Stomach (tissue), 8 donors: ENCODE measurements at regions not wholly inside any gene's neighbourhood (a gene's known extent, or its start where the extent isn't known, plus 50 kb on each side); places are given as distances from the start of the nearest gene placed in this dataset.

Experiments
- DNase-seq, 2 donors: peaks; one replicate each; pipeline versions ENCODE4 v3.0.0 to v3.0.0-alpha.2; 2013 to 2019
- H3K27ac ChIP-seq, 5 donors: fragments of 200-600 bp in 4 of 5; sonication (generic) in 4 of 5; one replicate each; pipeline ENCODE4 v1.5.1; 2013 to 2019; ENCODE audit warnings: mild to moderate bottlenecking in 1 of 5, moderate library complexity in 1 of 5
- H3K27me3 ChIP-seq, 3 donors: fragments of 200-600 bp; sonication (generic); one replicate each; pipeline ENCODE4 v1.5.1; 2017 to 2019; ENCODE audit warnings: mixed run types in 1 of 3
- H3K36me3 ChIP-seq, 4 donors: fragments of 200-600 bp; sonication (generic); 1 replicate in 3 of 4; 2 replicates in 1 of 4; pipeline ENCODE4 v1.5.1; 2016 to 2019
- H3K4me1 ChIP-seq, 4 donors: fragments of 200-600 bp; sonication (generic); one replicate each; pipeline ENCODE4 v1.5.1; 2016 to 2019
- H3K4me3 ChIP-seq, 4 donors: fragments of 200-600 bp; sonication (generic) in 3 of 4; one replicate each; pipeline ENCODE4 v1.5.1; 2016 to 2019; ENCODE audit warnings: mild to moderate bottlenecking in 1 of 4
- H3K9me3 ChIP-seq, 4 donors: fragments of 200-600 bp; sonication (generic); one replicate each; pipeline ENCODE4 v1.5.1; 2016 to 2019
- CTCF ChIP-seq, 7 experiments: fragments of 450-650 bp in 4 of 7; fragments of 200-600 bp in 3 of 7; sonication (generic) in 3 of 7; IDR thresholded peaks; one replicate each; pipeline ENCODE4 v1.5.1; 2016 to 2019; ENCODE audit warnings: antibody characterized with exemption in 7 of 7, control low read depth in 2 of 7, mild to moderate bottlenecking in 1 of 7
- EP300 ChIP-seq: sonication (generic); formaldehyde crosslinking; IDR thresholded peaks from one replicate; pipeline ENCODE4 v1.6.1; 2017; ENCODE audit warnings: antibody characterized with exemption
- POLR2A ChIP-seq, 4 donors: fragments of 450-650 bp; IDR thresholded peaks; one replicate each; pipeline ENCODE4 v1.6.1; 2016; ENCODE audit warnings: antibody characterized with exemption in 4 of 4, control low read depth in 2 of 4, mild to moderate bottlenecking in 1 of 4, moderate library complexity in 1 of 4
- POLR2AphosphoS5 ChIP-seq, 3 donors: sonication (generic); formaldehyde crosslinking; IDR thresholded peaks; one replicate each; pipeline ENCODE4 v1.6.1; 2016; ENCODE audit warnings: antibody characterized with exemption in 3 of 3
- WGBS, 5 donors: extraction: QIAGEN DNeasy Blood & Tissue Kit in 3 of 5; methylation state at CpG; one replicate each; pipeline versions ENCODE4 v1.1.5 to v1.1.7; 2013 to 2018; 5-methylcytosine and 5-hydroxymethylcytosine counted together
- intact Hi-C: fragments of 100-400 bp; cut with DNase I; formaldehyde crosslinking; loops from one replicate; pipeline ENCODE4 v1.15.1; 2023; ENCODE audit warnings: low total_unique reads
- donor health status: healthy with polysubstance abuse.
- donor health status: Bipolar disorder and iron deficiency.
- donor health status: healthy.

DNA sequence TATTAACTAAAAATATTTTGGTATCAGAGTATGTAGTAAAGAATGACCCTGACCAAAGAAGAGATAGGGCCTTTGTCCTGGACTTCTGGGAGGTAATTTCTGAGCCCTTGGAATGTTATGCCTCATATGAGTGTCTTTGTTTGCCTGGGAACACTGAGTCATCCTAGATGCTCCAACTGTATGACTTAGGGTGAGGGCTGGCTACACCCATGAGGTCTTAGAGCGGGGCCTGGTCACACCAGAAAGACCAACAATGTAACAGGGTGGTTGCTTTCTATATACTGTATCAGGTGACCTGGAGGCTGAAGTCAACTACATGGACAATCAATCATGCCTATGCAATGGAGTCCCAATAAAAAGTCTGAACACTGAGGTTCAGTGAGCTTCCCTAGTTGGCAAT, 253.1 kb downstream of the MBD2 start:
- H3K27me3 ChIP-seq, result no peaks in the 10 kb centered on the region
- TF ChIP-seq CTCF (IDR thresholded peaks at IDR 0.05) (no peak), POLR2A (IDR thresholded peaks at IDR 0.05) (no peak), EP300 (no peak), POLR2AphosphoS5 (IDR thresholded peaks at IDR 0.05) (no peak)
- no peak overlapping the region for H3K4me3 ChIP-seq
- DNase-seq, result no peak
- no peak overlapping the region for H3K27ac ChIP-seq
- H3K4me1 ChIP-seq, result no peaks in the 10 kb centered on the region
- intact Hi-C loops, result no loop called here
- peaks cover 0 to 18% (median 7%) of the 10 kb centered on the region in 4 donors for H3K9me3 ChIP-seq
- H3K36me3 ChIP-seq, result no peaks in the 10 kb centered on the region
- WGBS, 5 donors, result 36 to 81% (median 76%) methylated on average over 1 of the region's 1 CpG

GRCh38 chr18:53952700-53953099, 271.8 kb downstream of the MBD2 start:
- no peak for DNase-seq
- Histone ChIP-seq H3K4me1 (no peaks in the 10 kb centered on the region), H3K4me3 (no peak overlapping the region), H3K9me3 (no peaks in the 10 kb centered on the region), H3K27me3 (no peaks in the 10 kb centered on the region), H3K36me3 (no peaks in the 10 kb centered on the region), H3K27ac (no peak overlapping the region)
- no peak for TF ChIP-seq POLR2A (IDR thresholded peaks at IDR 0.05)
- TF ChIP-seq EP300, result no peak
- TF ChIP-seq POLR2AphosphoS5 (IDR thresholded peaks at IDR 0.05), result no peak
- TF ChIP-seq CTCF (IDR thresholded peaks at IDR 0.05), result no peak
- 88 to 94% (median 91%) methylated on average over 3 of the region's 3 CpGs for WGBS, 5 donors
- intact Hi-C loops, result no loop called here

DNA sequence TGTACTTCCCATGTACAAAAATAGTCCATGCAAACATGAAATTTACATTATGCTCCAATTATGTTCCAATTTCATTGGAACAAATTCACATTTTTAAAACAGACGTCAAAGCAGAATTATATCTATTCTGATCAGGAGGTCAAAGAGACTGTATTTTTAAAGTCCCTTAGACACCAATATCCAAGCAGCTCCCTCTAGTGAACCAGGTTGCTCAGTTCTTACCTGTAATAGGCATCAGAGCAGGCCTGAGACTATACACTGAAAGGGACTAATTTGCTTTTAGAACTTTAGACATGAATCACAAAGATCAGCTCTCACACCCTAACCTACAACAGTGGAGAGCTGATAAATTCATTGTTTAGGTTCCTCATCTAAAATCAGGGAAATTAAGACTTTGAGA, 273.9 kb downstream of the MBD2 start:
- no peaks in the 10 kb centered on the region for H3K27me3 ChIP-seq
- H3K27ac ChIP-seq, result no peak overlapping the region
- no peaks in the 10 kb centered on the region for H3K9me3 ChIP-seq
- H3K36me3 ChIP-seq, result no peaks in the 10 kb centered on the region
- TF ChIP-seq EP300, result no peak
- TF ChIP-seq POLR2AphosphoS5 (IDR thresholded peaks at IDR 0.05), result no peak
- no peak for TF ChIP-seq CTCF (IDR thresholded peaks at IDR 0.05)
- TF ChIP-seq POLR2A (IDR thresholded peaks at IDR 0.05), result no peak
- intact Hi-C loops, result no loop called here
- H3K4me3 ChIP-seq, result no peak overlapping the region
- WGBS, 5 donors, result 29 to 58% (median 40%) methylated on average over 1 of the region's 1 CpG
- H3K4me1 ChIP-seq, result no peaks in the 10 kb centered on the region
- no peak for DNase-seq

GRCh38 chr18:53948991-53949390, 275.5 kb downstream of the MBD2 start:
- no peak for DNase-seq
- H3K27ac ChIP-seq, result no peak overlapping the region
- intact Hi-C loops, result no loop called here

More at GRCh38 chr18:53948991-53949390, 275.5 kb downstream of the MBD2 start:
- no peaks in the 10 kb centered on the region for H3K27me3 ChIP-seq
- peaks cover 0 to 10% (median 8%) of the 10 kb centered on the region in 4 donors for H3K9me3 ChIP-seq
- H3K36me3 ChIP-seq, result no peaks in the 10 kb centered on the region
- no peaks in the 10 kb centered on the region for H3K4me1 ChIP-seq
- TF ChIP-seq EP300 (no peak), CTCF (IDR thresholded peaks at IDR 0.05) (no peak), POLR2A (IDR thresholded peaks at IDR 0.05) (no peak), POLR2AphosphoS5 (IDR thresholded peaks at IDR 0.05) (no peak)
- no peak overlapping the region for H3K4me3 ChIP-seq
